ENCODE measurements at regions not wholly inside any gene's neighbourhood (a gene's known extent, or its start where the extent isn't known, plus 50 kb on each side); places are given as distances from the start of the nearest gene placed in this dataset.

GRCh38 chr1:229107972-229108371 lies 162.9 kb upstream of the RAB4A start:
- H3K27ac Mint-ChIP-seq, result no peak overlapping the region
- H3K4me3 Mint-ChIP-seq, result no peak overlapping the region
- ChIA-PET CTCF (no interaction called here), POLR2A (no interaction called here)
- TF ChIP-seq CTCF (IDR thresholded peaks at IDR 0.05), result no peak
- no peak for ATAC-seq (ENCODE audit: low read depth)
- H3K9me3 Mint-ChIP-seq, result no peaks in the 10 kb centered on the region
- H3K4me1 Mint-ChIP-seq, result no peaks in the 10 kb centered on the region
- peaks cover 11% of the 10 kb centered on the region for H3K27me3 Mint-ChIP-seq
- intact Hi-C loops (cut with micrococcal nuclease), result no loop called here
- no peaks in the 10 kb centered on the region for H3K36me3 Mint-ChIP-seq (ENCODE audit: low read depth)
- no peak for DNase-seq

GRCh38 chr1:229108598-229109201 lies 162.2 kb upstream of the RAB4A start:
- Mint-ChIP-seq H3K4me1 (no peaks in the 10 kb centered on the region), H3K36me3 (ENCODE audit: low read depth) (no peaks in the 10 kb centered on the region), H3K27ac (no peak overlapping the region), H3K27me3 (peaks cover 11% of the 10 kb centered on the region), H3K4me3 (no peak overlapping the region), H3K9me3 (no peaks in the 10 kb centered on the region)
- intact Hi-C loops (cut with micrococcal nuclease), result no loop called here
- POLR2A ChIA-PET, result no interaction called here
- ATAC-seq (ENCODE audit: low read depth), result no peak
- DNase-seq, result no peak
- CTCF ChIA-PET, result no interaction called here
- TF ChIP-seq CTCF (IDR thresholded peaks at IDR 0.05), result no peak

GRCh38 chr1:229109320-229109761 lies 161.6 kb upstream of the RAB4A start:
- TF ChIP-seq CTCF (IDR thresholded peaks at IDR 0.05), result no peak
- Mint-ChIP-seq H3K27me3 (peaks cover 11% of the 10 kb centered on the region), H3K4me3 (no peak overlapping the region), H3K4me1 (no peaks in the 10 kb centered on the region), H3K27ac (no peak overlapping the region), H3K9me3 (no peaks in the 10 kb centered on the region), H3K36me3 (ENCODE audit: low read depth) (no peaks in the 10 kb centered on the region)
- no peak for ATAC-seq (ENCODE audit: low read depth)
- ChIA-PET CTCF (no interaction called here), POLR2A (no interaction called here)
- DNase-seq, result no peak
- intact Hi-C loops (cut with micrococcal nuclease), result no loop called here

GRCh38 chr1:229110986-229111385 lies 159.9 kb upstream of the RAB4A start:
- TF ChIP-seq CTCF (IDR thresholded peaks at IDR 0.05), result no peak
- no peaks in the 10 kb centered on the region for H3K36me3 Mint-ChIP-seq (ENCODE audit: low read depth)
- ChIA-PET POLR2A (no interaction called here), CTCF (no interaction called here)
- no peaks in the 10 kb centered on the region for H3K4me1 Mint-ChIP-seq
- H3K27me3 Mint-ChIP-seq, result peaks cover 6% of the 10 kb centered on the region
- ATAC-seq (ENCODE audit: low read depth) (no peak), DNase-seq (no peak)
- H3K4me3 Mint-ChIP-seq, result no peak overlapping the region
- H3K9me3 Mint-ChIP-seq, result no peaks in the 10 kb centered on the region
- intact Hi-C loops (cut with micrococcal nuclease), result no loop called here
- no peak overlapping the region for H3K27ac Mint-ChIP-seq

- peaks cover 6% of the 10 kb centered on the region for H3K27me3 Mint-ChIP-seq
- DNase-seq, result no peak
- no peak overlapping the region for H3K27ac Mint-ChIP-seq
- no peak for ATAC-seq (ENCODE audit: low read depth)
- ChIA-PET CTCF (no interaction called here), POLR2A (no interaction called here)
- no peak for TF ChIP-seq CTCF (IDR thresholded peaks at IDR 0.05)
- intact Hi-C loops (cut with micrococcal nuclease), result no loop called here
- H3K4me3 Mint-ChIP-seq, result no peak overlapping the region
- H3K9me3 Mint-ChIP-seq, result no peaks in the 10 kb centered on the region
- no peaks in the 10 kb centered on the region for H3K4me1 Mint-ChIP-seq
- no peaks in the 10 kb centered on the region for H3K36me3 Mint-ChIP-seq (ENCODE audit: low read depth)
Observed at GRCh38 chr1:229111703-229112319, 159.1 kb upstream of the RAB4A start.

Data from activated B cell treated with CpG ODN at 0.5 μM for 24 hours (primary cell).